ENCODE measurements at regions not wholly inside any gene's neighbourhood (a gene's known extent, or its start where the extent isn't known, plus 50 kb on each side); places are given as distances from the start of the nearest gene placed in this dataset.

DNA sequence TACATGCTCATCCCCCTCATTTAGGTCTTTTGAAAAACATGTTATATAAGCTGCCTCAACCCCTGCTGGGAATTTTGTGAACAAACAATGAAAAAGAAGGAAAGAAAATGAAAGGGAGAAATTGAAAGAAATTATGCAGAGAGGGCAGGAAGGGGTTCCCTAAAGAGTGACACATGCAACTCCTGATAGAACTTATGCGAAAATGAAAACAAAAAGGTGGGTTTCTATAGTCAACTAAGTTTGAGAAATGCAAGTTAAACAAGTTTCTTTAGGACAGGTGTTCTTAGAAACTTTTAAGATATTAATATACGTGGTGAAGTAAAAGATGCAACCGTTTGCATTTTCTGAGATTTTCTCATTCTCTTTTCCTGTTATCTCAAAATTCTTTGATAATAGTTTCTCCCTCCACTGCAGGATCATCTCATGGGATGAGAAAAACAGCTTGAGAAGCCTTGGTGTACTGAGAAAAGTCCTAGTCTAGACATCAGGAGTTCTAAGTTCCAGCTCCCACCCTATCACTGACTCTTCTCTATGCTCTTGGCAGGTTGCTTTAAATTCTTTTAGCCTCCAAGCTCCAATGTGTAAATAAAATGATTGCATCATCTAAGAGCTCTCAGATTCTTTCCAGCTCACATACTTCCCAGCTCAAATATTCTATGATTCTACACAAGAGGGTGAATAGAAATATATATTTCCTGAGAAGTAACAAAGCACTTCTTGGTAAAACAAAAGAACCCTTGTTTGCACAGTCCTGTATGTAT is 109.2 kb downstream of the FAM76B start:
- Histone ChIP-seq H3K4me1 (ENCODE audit: insufficient read depth) (peaks cover 4% of the 10 kb centered on the region), H3K4me3 (no peak overlapping the region), H3K9me3 (no peaks in the 10 kb centered on the region), H3K36me3 (no peaks in the 10 kb centered on the region), H3K27ac (no peak overlapping the region), H3K27me3 (no peaks in the 10 kb centered on the region)
- 16 to 24% (median 18%) methylated on average over 3 of the region's 3 CpGs for WGBS, 3 donors
- TF ChIP-seq EP300 (IDR thresholded peaks at IDR 0.05) = no peak
- TF ChIP-seq, protein P1, sequence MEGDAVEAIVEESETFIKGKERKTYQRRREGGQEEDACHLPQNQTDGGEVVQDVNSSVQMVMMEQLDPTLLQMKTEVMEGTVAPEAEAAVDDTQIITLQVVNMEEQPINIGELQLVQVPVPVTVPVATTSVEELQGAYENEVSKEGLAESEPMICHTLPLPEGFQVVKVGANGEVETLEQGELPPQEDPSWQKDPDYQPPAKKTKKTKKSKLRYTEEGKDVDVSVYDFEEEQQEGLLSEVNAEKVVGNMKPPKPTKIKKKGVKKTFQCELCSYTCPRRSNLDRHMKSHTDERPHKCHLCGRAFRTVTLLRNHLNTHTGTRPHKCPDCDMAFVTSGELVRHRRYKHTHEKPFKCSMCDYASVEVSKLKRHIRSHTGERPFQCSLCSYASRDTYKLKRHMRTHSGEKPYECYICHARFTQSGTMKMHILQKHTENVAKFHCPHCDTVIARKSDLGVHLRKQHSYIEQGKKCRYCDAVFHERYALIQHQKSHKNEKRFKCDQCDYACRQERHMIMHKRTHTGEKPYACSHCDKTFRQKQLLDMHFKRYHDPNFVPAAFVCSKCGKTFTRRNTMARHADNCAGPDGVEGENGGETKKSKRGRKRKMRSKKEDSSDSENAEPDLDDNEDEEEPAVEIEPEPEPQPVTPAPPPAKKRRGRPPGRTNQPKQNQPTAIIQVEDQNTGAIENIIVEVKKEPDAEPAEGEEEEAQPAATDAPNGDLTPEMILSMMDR (IDR thresholded peaks at IDR 0.05) = no peak
- TF ChIP-seq POLR2A (IDR thresholded peaks at IDR 0.05) = no peak
- intact Hi-C loops (cut with DNase I) = no loop called here
- no peak for DNase-seq

- Histone ChIP-seq H3K4me3 (no peak overlapping the region), H3K27me3 (no peaks in the 10 kb centered on the region), H3K36me3 (no peaks in the 10 kb centered on the region), H3K4me1 (ENCODE audit: insufficient read depth) (peaks cover 4% of the 10 kb centered on the region), H3K27ac (no peak overlapping the region), H3K9me3 (no peaks in the 10 kb centered on the region)
- TF ChIP-seq, protein P1 (IDR thresholded peaks at IDR 0.05) = no peak
- no peak for TF ChIP-seq POLR2A (IDR thresholded peaks at IDR 0.05)
- no peak for TF ChIP-seq EP300 (IDR thresholded peaks at IDR 0.05)
- WGBS, 3 donors = 98 to 99% (median 98%) methylated on average over 4 of the region's 4 CpGs
- intact Hi-C loops (cut with DNase I) = no loop called here
- DNase-seq = no peak
Observed at GRCh38 chr11:95678988-95679387, 110.6 kb downstream of the FAM76B start.

GRCh38 chr11:95676308-95676707 is 113.3 kb downstream of the FAM76B start:
- Histone ChIP-seq H3K36me3 (no peaks in the 10 kb centered on the region), H3K4me3 (no peak overlapping the region), H3K27ac (no peak overlapping the region), H3K9me3 (no peaks in the 10 kb centered on the region), H3K27me3 (no peaks in the 10 kb centered on the region), H3K4me1 (ENCODE audit: insufficient read depth) (peaks cover 4% of the 10 kb centered on the region)
- intact Hi-C loops (cut with DNase I) = no loop called here
- DNase-seq = no peak
- TF ChIP-seq POLR2A (IDR thresholded peaks at IDR 0.05) (no peak), EP300 (IDR thresholded peaks at IDR 0.05) (no peak)
- TF ChIP-seq, protein P1 (IDR thresholded peaks at IDR 0.05) = no peak
- 95 to 98% (median 96%) methylated on average over 4 of the region's 4 CpGs for WGBS, 3 donors

GRCh38 chr11:95675585-95675984 is 114.0 kb downstream of the FAM76B start:
- H3K27me3 ChIP-seq = no peaks in the 10 kb centered on the region
- H3K4me1 ChIP-seq (ENCODE audit: insufficient read depth) = peaks cover 1% of the 10 kb centered on the region
- no peak overlapping the region for H3K27ac ChIP-seq
- 43 to 72% (median 63%) methylated on average over 2 of the region's 2 CpGs for WGBS, 3 donors
- no peaks in the 10 kb centered on the region for H3K36me3 ChIP-seq
- no peak overlapping the region for H3K4me3 ChIP-seq
- intact Hi-C loops (cut with DNase I) = no loop called here
- H3K9me3 ChIP-seq = no peaks in the 10 kb centered on the region
- DNase-seq = no peak
- TF ChIP-seq POLR2A (IDR thresholded peaks at IDR 0.05) (no peak), EP300 (IDR thresholded peaks at IDR 0.05) (no peak)
- TF ChIP-seq, protein P1 (IDR thresholded peaks at IDR 0.05) = no peak

Data from ovary (tissue), 7 donors.